AG09319 (cell line): ENCODE measurements at regions not wholly inside any gene's neighbourhood (a gene's known extent, or its start where the extent isn't known, plus 50 kb on each side); places are given as distances from the start of the nearest gene placed in this dataset.
"Not testable (repeated sequence)": the region's sequence is repeated elsewhere in the genome, so short reads cannot be mapped to it uniquely, and the experiment has no call there.

Source experiments
- DNase-seq: peaks from one replicate; pipeline ENCODE4 v3.0.0-alpha.2; 2010; ENCODE audit warnings: low read depth; ENCODE audit errors: extremely low read depth
- CTCF ChIP-seq: IDR thresholded peaks from 2 replicates; pipeline ENCODE4 v1.5.1; 2011; ENCODE audit warnings: low read depth, mild to moderate bottlenecking, inconsistent platforms, low read length, moderate library complexity

- TF ChIP-seq CTCF, result no peak
- DNase-seq, result no peak
Observed at GRCh38 chr1:30447080-30447479, 276.3 kb downstream of the MATN1 start.

- no peak for TF ChIP-seq CTCF
- DNase-seq, result no peak
Observed at GRCh38 chr1:30446508-30446907, 276.9 kb downstream of the MATN1 start.

GRCh38 chr1:30446095-30446494 is 277.3 kb downstream of the MATN1 start:
- no peak for DNase-seq
- TF ChIP-seq CTCF, result no peak

GRCh38 chr1:30445449-30445848 is 277.9 kb downstream of the MATN1 start:
- TF ChIP-seq CTCF, result no peak
- no peak for DNase-seq

- no peak for TF ChIP-seq CTCF
- DNase-seq, result no peak
Observed at GRCh38 chr1:30444850-30445249, 278.5 kb downstream of the MATN1 start.

GRCh38 chr1:30444401-30444800 is 279.0 kb downstream of the MATN1 start:
- no peak for DNase-seq

GRCh38 chr1:30438274-30438673 is 285.1 kb downstream of the MATN1 start:
- DNase-seq, result not testable (repeated sequence)

More at GRCh38 chr1:30444401-30444800, 279.0 kb downstream of the MATN1 start:
- TF ChIP-seq CTCF, result no peak

- TF ChIP-seq CTCF, result no peak
- no peak for DNase-seq
Observed at GRCh38 chr1:30437059-30437576, 286.3 kb downstream of the MATN1 start.
